HG02884 (cell line): ENCODE measurements at regions not wholly inside any gene's neighbourhood (a gene's known extent, or its start where the extent isn't known, plus 50 kb on each side); places are given as distances from the start of the nearest gene placed in this dataset.

Experiments used
- ATAC-seq: cut with Tn5 transposase; IDR thresholded peaks from one replicate; pipeline ENCODE4 v1.9.1; 2021; ENCODE audit warnings: mild to moderate bottlenecking, moderate library complexity; ENCODE audit not compliant: unreplicated experiment

DNA sequence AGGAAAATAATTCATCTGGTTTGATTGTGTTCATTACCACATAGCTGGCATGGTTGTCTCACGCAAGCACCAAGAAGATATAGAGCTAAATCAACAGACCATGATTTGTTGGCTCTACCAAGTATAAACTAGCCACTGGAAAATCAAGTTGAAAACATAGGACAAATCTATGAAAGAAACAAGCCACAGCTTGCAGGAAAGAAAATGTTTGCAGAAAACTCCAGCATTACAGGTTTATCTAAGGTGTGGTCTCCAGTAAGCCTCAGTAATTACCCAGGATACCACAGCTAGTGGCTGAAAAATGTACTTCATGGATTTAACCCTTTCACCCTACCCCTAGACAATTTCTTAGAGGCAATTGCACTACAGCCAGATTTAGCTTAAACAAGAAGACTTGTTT lies 340.6 kb downstream of the SOX2 start:
- no peak for ATAC-seq

DNA sequence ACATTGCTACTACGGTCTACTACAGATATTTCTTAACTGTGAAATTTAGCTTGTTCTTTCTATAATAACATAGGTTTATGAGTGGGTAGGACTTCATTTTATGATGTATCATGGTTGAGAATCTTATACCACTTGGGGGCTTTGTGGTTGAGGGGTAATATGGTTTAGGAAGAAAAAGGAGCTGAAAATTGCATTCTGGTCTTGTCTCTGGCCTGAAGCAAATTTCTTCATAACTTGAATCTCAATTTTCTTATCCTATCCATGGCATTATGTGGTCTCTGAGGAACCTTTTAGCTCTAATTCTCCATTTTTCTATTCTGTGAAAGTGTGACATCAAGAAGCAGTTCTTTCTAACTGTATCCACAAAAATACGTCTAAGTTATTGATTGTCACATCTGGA lies 341.0 kb downstream of the SOX2 start:
- ATAC-seq: no peak

DNA sequence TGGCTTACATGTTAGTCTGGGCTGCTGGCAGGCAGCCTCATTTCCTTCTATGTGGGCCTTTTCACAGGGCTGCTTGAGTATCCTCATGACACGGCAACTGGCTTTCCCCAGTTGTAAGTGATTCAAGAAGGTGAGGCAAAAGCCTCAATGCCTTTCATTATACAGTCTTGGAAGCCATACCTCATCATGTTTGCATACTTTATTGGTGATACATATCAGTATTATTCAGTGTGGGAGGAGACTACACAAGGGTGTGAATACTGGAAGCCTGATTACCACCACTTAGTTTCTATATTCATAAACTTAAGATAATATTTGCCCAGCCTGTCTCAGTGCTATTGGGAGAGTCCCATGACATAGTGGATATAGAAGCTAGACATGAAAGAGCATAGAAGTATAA lies 346.8 kb downstream of the SOX2 start:
- ATAC-seq: no peak

DNA sequence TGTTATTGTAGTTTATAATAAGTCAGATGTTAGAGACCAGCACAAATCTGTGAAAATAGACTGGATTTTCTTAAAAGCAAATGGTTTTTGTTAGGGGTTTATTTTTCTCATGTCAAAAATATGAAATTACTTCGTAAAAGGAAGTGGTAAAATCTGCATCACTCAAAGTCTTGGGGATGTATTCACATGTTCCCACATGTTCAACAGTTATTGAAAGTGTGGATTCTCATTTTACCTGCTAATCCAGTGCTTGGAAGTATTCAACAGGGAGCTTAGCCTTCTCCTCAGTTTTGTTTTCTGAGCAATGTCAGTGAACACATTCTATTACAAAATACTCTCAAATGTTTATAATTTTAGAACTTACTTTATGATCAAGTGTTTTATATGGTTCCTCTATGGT lies 352.0 kb downstream of the SOX2 start:
- no peak for ATAC-seq

DNA sequence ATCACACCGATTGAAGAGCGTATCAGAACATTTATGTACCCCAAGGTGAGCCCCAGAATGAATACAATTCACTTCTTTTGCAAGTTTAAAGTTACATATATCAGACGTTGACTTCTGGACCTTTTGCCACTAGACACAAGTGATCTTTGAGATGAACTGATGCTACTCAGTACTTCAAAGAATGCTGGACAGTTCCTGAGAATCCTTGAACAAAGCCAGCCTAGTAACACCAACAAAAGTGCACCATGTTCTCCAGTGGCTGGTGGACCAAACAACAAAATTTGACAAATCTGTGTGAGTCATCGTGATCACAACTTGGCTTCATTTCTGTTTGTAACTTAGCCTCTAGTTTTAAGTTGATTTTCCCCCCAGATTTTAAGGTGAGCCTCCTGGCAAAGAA lies 355.7 kb downstream of the SOX2 start:
- ATAC-seq: no peak

DNA sequence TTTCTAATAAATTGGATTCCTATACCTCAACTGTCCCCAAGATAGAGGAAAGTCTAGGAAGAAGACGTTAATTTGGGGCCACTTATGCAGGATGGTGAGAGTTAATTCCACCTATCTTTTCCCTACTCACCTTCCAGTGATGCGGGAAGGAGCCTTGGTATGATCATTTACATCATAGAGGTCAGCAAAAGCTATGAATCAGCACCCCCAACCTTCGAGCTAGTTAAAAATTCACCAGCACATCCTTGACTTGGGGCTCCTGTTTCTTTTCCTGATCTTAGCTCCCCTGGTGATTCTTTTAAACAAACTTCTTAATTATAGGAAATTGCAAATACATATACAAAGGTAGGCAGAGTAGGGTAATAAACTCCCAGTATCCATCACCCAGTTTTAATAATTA lies 366.6 kb downstream of the SOX2 start:
- no peak for ATAC-seq

DNA sequence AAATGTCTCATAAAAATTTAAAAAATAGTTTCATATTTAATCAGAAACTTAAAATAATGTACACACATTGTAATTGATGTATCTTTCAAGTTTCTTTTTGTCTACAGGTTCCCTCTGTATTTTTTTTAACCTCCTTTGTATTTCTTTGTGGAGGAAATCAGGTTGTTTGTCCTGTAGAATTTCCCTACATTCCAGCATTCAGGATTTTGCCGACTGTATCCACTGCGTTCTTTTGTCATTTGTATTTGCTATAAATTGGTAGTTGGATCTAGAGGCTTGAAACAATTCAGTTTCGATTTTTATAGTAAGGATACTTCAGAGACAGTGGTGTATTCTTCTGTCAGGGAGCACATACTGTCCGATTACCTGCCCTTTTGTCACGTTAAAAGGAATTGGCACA lies 367.2 kb downstream of the SOX2 start:
- no peak for ATAC-seq

DNA sequence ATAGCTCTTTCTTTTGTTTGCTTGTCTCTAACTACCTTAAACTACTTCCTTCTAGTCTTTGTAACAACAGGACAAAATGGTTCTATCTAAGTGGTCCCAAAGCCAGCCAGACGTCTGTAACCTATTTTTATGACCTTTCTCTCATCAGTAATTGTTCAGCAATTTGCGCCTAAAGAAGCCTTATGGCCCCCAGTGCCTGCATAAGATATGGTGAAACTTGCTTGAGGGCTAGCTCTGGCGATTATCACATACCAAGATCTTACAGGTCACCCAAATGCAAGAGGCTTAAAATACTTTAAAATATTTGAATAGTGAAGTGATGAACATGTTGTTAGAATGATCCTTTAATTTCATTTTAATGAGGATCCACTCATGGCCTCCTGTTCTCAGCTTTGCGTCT lies 369.4 kb downstream of the SOX2 start:
- no peak for ATAC-seq

DNA sequence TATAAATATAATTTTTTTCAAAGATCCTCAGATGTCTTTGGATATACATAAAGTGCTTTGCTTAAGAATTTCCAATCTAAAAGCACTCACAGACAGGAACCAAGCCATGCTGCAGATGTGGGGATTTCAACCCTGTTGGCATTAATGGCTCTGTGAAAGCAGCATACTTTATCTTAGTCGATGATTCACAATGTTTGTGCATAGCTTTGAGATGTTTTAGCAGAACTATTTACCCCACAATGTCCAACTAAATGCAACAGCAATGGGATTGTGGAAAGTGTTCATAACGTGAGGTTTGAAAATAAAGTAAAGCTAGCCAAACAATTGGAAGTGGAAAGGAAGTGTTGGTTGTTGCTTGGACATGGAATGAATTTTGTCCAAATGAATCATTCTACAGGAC lies 371.4 kb downstream of the SOX2 start:
- no peak for ATAC-seq

DNA sequence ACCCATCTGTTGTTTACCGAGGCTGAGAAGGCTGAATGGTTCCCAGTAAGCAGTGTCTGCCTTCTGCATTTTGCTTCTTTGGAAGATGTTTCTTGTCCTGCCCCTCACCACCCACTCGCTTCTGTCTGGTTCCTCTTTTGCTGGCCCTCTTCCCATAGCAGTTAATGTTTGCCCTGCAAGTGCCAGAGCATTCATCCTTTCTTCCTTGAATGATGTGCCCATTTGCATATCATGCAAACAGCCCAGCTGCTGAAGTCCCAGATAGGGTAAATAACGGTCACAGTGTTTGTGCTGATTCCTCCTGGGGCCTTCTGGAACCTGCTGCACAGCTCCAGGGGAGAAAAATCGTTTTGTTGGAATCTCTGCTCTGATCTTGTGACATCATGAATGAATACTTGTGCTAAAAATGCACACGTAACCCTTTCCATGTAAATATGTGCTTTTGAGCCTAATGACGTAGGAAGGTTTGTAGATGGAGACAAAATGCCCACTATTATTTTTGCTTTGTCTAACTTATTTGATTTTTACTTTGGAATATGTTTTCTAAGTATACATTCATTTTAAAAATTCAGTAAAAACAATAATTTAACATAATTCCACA lies 381.0 kb downstream of the SOX2 start:
- no peak for ATAC-seq

DNA sequence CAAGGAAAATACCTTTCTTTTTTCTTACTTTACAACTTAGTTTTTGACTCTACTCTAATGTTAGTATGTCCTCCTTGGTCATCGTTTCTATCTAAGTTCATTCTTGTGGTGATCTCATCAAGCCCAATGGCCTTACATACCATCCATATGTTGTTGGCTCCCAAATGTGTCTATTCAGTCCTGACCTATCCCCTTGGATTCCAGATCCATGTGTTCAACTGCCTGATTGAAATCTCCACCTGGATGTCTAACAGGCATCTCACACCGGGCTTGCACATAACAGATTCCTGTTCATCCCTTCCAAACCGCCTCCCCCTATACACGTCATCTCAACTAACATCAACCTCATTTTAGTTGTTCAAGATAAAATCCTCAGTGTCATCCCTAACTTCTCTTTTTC lies 382.6 kb downstream of the SOX2 start:
- no peak for ATAC-seq

DNA sequence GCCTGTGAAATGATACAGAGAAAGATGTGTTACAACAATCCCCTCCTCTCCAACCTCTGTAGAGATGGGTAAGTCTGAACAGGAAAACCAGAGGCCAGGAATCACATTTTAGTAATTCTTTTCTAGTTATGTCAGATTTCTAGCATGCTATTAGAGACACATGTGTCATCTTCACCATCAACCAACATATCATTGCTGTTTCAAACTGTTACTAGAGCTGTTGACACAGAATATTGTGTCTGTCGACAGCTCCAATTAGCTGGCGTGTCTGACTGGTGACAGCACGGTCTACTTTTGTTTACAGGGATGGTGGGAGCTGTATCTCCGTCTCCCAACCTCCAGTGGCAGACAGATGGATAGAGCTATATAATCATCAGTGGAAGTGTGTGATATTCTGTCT lies 393.2 kb downstream of the SOX2 start:
- no peak for ATAC-seq

DNA sequence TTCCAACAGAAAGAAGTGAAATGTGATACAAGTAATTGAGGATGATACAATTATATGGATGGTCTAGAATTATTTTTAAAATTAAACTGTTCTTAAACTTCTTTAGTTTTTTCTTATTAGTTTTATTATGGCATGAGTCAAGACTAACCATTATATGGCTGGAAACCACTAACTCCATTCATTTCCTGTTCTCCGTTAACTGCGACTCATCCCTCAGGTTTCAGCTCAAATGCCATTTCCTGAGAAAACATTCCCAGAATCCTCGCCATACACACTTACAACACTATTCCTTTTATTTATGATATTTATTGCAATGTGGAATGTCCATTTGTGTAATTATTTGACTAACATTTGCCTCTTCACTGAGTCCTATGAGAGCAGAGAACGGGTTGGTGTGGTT lies 394.1 kb downstream of the SOX2 start:
- no peak for ATAC-seq

DNA sequence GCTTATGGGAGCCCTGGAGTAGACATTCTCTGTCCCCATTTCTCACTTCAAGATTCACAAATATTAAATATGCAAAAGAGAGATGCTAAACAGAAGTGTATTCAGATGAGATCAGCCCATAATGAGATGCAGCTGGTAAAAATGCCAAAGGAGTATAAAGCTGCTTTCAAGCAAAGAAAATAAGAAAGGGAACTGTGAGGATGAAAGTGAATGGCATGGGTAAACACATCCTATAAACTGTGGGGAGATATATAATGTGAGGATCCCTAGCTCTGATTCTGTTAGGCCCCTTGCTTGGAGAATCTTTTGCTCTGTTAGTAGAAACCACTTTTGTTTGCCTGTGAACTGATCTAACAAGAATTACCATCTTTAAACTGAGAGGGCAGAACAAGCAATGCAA lies 396.6 kb downstream of the SOX2 start:
- no peak for ATAC-seq

DNA sequence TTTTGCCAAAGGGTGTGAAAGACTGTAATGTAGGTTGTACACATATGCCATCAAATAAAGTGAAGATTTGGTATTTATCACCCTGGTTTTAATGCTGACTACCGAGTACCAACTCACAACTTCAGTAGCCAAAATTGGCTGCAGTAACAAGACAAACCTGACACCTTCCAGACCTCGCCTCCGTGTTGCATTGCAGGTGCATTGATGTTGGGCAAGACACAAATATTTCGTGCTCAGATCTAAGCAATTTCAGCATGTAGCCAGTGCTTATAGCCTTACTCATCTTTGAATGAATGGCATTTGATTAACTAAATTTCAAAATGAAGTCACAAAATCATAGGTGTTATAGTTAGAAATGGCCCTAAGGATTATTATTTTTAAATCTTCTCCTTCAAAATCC lies 400.2 kb downstream of the SOX2 start:
- no peak for ATAC-seq

DNA sequence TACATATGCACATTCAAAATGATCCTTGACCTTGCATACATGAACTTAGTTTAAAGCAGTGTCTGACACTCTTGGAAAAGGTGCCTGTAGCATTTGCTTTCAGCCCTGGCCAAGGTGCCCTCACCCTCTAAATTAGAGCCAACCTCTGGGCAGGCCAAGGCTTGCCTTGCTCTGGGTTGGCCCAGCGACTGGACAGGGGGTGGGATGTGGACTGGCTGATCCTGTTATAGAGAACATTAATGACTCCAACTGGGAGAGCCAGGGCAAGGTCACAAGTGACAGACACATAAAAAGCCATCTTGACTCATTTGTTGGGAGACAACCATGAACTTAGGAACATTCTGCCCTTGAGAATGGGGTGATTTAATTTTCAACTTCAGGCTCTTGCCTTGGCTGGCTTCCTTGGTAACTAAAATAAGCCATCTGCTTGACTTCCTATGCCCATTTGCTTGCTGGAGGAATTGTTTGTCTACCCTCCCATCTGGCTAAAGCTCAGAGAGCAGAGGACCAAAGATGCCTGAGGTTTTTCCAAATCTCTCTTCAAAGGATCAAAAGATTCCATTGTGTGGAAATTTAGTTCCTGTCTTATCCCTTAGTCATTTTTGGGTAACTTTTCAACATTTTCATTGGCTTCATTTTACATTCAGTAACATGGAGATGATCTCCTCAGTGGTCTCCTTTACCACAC lies 403.7 kb downstream of the SOX2 start:
- no peak for ATAC-seq

DNA sequence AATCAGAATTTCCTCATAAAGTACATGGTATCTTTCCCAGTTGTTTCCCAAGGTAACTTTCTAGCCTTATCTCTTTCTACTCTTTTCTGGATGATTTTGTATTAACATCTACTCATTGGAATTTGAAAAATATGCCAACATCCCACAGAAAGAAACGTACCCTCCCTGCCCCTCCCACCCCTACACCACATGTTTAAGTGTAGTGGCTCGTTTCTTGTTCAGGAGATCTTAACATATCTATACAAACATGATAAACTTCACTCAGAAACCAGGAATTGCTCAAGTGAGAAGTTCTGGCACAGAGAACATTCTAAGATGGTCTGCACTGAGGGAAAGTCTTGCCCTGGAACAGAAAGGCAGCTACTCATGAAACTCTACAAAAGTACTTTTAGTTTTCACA lies 404.7 kb downstream of the SOX2 start:
- ATAC-seq: no peak

DNA sequence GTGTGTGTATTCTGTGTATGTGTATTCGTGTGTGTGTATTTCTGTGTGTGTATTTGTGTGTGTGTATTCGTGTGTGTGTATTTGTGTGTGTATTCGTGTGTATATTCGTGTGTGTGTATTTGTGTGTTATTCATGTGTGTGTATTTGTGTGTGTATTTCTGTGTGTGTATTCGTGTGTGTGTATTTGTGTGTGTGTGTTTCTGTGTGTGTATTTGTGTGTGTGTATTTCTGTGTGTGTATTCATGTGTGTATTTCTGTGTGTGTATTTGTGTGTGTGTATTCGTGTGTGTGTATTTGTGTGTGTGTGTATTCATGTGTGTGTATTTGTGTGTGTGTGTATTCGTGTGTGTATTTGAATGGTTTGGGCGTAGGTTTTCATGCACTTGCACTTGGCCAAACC lies 405.4 kb downstream of the SOX2 start:
- ATAC-seq: no peak

DNA sequence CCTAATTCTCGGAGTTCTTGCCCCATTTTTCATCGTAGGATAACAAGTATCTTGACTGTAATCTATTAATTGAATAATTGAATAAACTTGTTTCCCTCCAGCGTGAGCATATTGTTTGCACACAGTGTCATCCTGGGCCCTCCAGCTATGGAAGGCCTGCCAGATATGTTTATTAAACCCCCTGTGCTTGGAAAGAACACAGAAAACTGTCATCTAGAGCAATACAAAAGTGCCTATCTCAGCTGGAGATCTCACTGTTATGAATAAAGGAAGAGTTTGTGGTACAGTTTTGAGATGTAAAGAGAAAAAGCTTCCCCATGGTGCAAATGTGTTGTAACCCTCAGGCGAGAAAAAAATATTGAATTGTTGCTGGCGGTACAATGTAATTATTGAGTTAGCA lies 405.9 kb downstream of the SOX2 start:
- no peak for ATAC-seq

DNA sequence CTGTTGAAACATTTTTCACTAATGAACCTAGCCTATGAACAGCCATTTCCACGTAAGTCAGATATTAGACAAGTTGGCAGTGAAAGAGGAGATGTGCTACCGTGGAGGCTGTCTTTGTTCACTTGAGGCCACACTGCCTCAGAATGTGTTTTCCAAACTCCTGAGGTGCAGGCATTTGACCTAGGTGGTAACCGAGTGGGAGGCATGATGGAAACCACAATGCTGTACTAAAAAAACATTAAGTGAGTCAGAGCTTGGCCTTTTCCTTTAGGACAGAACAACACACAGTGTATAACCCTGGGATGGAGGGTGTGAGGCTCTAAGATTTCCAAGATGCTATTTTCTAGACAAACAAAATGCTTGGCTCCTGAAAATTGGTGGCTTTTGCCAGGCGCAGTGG lies 406.3 kb downstream of the SOX2 start:
- no peak for ATAC-seq

DNA sequence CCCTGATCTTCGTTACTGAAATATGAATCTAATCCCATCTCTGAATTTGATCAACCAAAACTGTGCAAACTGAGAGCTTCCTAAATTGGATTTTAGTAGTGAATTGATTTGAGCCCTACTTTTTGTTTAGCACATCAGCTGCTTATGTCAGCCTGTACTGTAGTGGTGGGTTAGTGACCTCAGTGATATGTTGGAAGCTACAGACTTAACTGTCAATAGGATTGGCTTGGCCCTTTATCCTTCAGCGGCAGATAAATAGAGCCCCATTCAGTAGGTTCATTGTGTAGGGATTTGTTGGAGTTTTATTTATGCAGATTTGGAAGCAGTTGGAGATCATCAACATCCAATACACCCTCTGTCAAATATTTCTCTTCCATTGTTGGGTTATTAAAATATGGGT lies 409.7 kb downstream of the SOX2 start:
- ATAC-seq: no peak

DNA sequence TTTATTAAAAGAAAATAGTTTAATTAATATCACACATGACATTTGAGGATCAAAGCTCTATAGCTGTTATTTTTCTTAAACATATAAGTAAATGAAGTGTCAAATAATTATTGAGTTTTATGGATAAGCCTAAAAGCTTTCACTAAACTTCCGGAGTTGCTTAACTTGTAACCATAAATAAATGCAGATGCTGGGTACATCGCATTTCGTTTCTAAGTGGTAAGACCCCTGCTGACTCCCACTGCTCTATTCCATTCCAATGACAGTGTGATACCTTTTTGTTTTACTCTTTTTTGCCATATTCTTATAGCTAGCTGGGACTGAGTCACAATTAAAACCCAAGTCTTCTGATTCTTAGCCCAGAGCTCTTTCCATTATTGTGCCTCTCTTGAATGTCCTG lies 411.1 kb downstream of the SOX2 start:
- no peak for ATAC-seq

DNA sequence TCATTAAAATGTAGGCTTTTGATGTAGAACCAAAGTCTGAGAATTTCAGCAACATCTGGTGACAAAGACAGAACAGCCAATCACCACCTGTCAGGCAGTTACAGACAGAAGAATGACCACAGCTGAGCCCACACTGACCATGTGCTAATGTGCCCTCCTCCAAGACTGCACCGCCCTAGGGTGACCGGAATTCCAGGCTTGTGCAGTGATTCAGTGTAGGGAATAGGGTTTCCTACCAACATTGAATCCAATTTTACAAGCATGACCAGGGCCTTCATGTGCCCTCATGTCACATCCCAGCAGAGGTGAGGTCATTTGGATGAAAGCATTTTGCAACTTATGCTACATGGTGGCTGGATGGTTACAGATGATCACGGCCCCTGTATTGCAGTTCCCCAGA lies 412.5 kb downstream of the SOX2 start:
- ATAC-seq: no peak
